ENCODE measurements at regions not wholly inside any gene's neighbourhood (a gene's known extent, or its start where the extent isn't known, plus 50 kb on each side); places are given as distances from the start of the nearest gene placed in this dataset.

- TF ChIP-seq CTCF (IDR thresholded peaks at IDR 0.05) (no peak), EP300 (IDR thresholded peaks at IDR 0.05) (no peak), POLR2A (IDR thresholded peaks at IDR 0.05) (no peak)
These were observed 1132.2 kb upstream of the FAM98A start for GRCh38 chr2:34731292-34731691.

All from tibial nerve (tissue), 4 donors.